ENCODE measurements at regions not wholly inside any gene's neighbourhood (a gene's known extent, or its start where the extent isn't known, plus 50 kb on each side); places are given as distances from the start of the nearest gene placed in this dataset.

DNA sequence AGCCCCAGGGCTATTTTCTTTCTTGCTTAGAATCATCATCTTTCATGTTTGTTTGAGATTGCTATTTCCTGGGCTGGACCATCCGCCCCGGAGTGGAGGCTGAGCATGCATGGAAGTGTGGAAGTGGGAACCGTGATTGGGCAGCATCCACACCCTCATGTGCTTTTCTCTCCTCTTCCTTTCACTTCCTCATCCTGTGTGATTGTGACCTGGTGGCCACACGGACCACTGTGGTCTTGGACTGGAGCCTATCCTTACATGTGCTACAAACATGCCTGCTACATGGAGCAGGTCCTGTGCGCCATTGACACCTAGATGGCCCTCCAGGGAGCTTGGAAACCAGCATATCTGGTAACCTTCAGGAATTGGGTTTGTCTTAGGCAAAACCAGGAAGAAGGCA lies 175.9 kb upstream of the LCORL start:
- no peak for DNase-seq (ENCODE audit: low read depth, low spot score)

GRCh38 chr4:18194278-18194677 lies 172.7 kb upstream of the LCORL start:
- DNase-seq (ENCODE audit: low read depth, low spot score): no peak

- DNase-seq (ENCODE audit: low read depth, low spot score): no peak
Measured at GRCh38 chr4:18192901-18193300, 171.3 kb upstream of the LCORL start.

- no peak for DNase-seq (ENCODE audit: low read depth, low spot score)
Measured at GRCh38 chr4:18185491-18185890, 163.9 kb upstream of the LCORL start.

DNA sequence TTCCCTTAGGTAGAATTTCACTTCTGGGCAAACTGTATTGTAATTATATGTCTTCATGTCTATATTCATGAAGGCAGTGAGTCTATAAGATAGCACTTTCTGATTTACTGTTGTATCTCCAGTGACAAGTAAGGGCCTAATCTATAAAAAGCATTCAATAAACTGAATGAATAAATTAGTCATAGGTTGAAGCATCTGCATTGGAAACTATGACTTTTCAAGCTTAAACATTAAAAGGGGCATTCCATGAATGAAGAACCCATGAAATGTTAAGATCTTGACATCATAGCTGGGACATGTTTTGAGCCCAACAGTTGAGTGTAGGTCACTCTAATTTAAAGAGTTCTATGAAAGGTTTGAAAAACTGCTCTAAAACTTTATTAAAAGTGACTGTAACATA lies 159.3 kb upstream of the LCORL start:
- no peak for DNase-seq (ENCODE audit: low read depth, low spot score)

DNA sequence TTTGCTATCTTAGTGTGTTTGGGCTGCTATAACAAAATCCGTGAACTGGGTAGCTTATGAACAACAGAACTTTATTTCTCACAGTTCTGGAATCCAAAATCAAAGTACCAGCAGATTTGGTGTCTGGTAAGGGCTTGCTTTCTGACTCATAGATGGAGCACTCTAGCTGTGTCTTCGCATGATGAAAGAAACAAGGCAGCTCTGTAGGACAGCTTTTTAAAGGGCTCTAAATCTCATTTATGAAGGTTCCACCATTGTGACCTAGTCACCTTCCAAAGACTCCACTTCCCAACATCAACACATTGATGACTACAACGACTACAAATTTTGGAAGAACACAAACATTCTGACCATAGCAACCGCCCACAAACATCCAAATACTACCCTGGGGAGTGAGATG lies 158.6 kb upstream of the LCORL start:
- DNase-seq (ENCODE audit: low read depth, low spot score): no peak

GRCh38 chr4:18171896-18172295 lies 150.3 kb upstream of the LCORL start:
- DNase-seq (ENCODE audit: low read depth, low spot score): no peak

DNA sequence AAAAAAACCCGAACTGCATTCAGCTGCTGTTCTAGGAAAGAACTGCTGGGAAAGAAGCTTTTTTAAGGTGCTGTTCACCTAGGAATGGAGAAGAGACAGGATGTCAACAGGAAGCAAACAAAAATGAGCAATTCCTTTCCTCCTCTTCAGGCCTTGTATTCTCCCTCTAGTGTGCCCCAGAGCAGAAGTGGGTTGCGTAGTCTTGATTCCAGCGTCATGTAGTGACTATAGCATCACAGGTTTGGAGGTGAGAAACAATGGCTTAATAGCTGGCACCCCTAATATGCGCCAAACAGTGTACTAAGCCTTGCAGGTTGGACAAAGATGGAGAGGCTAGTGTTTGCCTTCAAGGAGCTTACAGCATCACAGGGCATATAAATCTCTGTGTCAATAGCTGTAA lies 146.3 kb upstream of the LCORL start:
- DNase-seq (ENCODE audit: low read depth, low spot score): no peak

GRCh38 chr4:18166925-18167324 lies 145.4 kb upstream of the LCORL start:
- DNase-seq (ENCODE audit: low read depth, low spot score): no peak

GRCh38 chr4:18162453-18162852 lies 140.9 kb upstream of the LCORL start:
- DNase-seq (ENCODE audit: low read depth, low spot score): no peak

DNA sequence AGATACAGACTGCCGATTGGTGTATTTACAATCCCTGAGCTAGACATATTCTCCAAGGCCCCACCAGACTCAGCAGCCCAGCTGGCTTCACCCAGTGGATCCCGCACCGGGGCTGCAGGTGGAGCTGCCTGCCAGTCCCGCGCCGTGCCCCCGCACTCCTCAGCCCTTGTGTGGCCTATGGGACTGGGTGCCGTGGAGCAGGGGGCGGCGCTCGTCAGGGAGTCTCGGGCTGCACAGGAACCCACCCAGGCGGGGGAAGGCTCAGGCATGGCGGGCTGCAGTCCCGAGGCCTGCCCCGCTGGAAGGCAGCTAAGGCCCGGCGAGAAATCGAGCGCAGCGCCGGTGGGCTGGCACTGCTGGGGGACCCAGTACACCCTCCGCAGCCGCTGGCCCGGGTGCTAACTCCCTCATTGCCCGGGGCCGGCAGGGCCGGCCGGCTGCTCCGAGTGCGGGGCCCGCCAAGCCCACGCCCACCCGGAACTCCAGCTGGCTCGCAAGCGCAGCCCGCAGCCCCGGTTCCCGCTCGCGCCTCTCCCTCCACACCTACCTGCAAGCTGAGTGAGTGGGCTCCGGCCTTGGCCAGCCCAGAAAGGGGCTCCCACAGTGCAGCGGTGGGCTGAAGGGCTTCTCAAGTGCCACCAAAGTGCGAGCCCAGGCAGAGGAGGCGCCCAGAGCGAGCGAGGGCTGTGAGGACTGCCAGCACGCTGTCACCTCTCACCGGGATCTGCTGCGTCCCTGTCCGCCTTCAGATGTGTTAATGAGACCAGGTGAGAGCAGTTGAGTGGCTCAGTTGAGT lies 137.8 kb upstream of the LCORL start:
- peak; percentile 2 for DNase-seq (ENCODE audit: low read depth, low spot score)

DNA sequence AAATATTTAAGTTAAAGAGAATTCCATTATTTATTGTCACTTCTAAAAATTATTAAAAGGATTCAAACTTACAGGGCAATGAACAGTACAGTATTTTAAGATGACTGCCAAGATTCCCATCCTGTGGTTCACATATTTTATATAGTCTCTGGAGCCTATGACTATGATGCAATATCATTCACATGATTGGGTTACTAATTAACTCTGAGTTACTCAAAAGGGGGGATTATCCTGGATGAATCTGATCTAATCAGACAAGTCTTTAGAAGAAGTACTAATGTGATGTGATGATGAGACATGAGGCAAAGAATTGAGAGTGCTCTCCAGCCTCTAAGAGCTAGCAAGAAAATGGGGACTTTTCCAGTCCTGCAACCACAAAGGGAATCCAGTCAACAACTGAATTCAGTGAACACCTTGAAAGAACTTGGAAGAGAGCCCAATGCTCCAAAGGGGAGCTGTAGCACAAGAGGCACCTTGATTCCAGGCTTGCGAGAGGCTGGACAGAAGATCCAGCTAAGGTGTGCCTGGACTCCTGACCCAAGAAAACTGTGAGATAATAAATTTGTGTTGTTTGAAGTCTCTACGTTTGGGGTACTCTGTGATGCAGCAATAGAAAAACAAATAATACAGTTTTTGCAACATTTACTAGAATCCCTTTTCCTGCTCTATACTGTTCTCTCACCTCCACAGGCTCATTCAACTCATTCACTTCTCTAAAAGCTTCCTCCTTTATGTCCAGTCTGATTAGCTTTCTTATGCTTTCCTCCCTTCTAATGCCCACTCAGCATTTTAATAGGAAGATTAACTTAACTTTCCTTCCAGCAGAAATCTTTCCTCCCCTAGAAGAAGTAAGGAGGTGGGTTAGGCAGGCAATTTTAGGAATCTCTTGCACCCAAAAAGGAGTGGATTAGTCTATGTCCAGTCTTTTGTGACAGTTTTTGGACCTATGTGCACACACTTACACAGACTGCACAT lies 133.8 kb upstream of the LCORL start:
- no peak for DNase-seq (ENCODE audit: low read depth, low spot score)

DNA sequence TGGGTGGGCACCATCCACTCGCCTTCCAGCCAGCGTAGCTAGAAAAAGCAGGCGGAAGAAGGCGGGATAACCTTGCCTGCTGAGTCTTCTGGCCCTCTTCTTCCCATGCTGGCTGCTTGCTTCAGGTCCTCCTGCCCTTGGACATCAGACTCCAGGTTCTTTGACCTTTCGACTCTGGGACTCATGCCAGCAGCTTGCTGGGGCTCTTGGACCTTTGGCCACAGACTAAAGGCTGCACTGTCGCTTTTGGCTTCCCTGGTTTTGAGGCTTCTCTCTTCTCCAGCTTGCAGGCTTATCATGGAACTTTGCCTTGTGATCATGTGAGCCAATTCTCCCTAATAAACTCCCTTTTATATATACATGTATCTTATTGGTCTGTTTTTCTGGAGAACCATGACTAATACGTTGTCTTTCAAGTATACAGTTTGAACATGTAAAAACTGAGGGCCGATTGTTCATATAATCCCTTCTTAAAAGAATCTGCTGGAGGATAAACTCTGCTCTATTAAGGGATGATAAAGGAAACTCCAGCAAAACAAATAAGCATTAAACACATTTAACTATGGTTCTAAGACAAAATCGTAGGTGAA lies 116.6 kb upstream of the LCORL start:
- no peak for DNase-seq (ENCODE audit: low read depth, low spot score)

GRCh38 chr4:18134111-18134510 lies 112.6 kb upstream of the LCORL start:
- no peak for DNase-seq (ENCODE audit: low read depth, low spot score)

GRCh38 chr4:18130256-18130655 lies 108.7 kb upstream of the LCORL start:
- no peak for DNase-seq (ENCODE audit: low read depth, low spot score)

DNA sequence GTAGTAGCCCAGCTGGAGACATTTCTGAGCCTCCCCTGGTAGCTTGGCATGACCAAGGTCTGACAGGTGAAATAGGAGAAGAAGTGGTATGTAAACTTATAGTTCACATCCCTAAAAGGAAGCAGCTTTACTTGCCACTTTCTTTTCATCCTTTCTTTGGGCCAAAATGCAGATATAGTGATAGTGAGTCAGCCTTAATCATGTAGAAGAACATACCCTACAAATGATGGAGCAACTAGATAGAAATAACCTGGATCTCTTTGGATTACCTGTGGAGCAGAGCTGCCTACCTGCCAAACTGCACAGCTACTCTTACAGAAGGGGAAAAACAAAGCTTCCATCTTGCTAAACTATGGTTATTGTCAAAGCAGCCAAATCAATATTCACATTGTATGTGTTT lies 106.7 kb upstream of the LCORL start:
- no peak for DNase-seq (ENCODE audit: low read depth, low spot score)

- DNase-seq (ENCODE audit: low read depth, low spot score): no peak
Measured at GRCh38 chr4:18127030-18127429, 105.5 kb upstream of the LCORL start.

- no peak for DNase-seq (ENCODE audit: low read depth, low spot score)
Measured at GRCh38 chr4:18113710-18114331, 92.3 kb upstream of the LCORL start.

DNA sequence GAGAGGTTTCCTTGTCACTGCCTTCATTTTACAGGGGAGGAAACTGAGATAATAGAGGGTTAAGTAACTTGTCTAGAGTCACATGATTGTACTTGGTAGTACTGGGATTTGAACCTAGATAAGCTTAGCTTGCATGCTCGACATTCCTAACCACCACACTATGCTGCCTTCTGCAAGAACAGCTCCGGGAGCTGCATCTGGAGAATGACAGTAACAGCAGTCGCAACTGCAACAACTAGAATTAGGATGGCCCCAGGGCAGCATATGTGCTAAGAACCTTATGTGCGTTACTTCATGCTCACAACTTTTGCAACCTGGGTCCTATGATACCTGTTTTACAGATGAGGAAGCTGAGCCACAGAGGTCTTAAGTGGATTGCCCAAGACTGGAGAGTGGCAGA lies 89.5 kb upstream of the LCORL start:
- DNase-seq (ENCODE audit: low read depth, low spot score): peak; percentile 24

DNA sequence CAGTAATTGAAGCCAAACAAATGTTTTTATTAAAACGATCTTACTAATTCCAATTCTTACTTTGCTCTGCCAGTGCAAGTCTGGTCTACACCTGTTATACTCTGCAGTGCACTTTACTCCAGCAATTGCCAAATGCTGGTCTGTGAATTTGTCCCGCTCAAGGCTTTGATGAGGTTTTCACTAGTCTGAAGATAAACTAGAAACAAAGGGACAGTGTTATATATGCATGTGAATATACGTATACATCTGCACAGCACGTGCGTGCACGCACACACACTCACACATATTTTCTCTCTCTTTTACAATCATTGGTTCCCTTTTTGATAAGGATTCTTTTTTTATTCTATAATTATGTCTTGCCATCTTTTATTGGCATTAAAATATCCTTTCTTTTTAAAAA lies 88.5 kb upstream of the LCORL start:
- no peak for DNase-seq (ENCODE audit: low read depth, low spot score)

DNA sequence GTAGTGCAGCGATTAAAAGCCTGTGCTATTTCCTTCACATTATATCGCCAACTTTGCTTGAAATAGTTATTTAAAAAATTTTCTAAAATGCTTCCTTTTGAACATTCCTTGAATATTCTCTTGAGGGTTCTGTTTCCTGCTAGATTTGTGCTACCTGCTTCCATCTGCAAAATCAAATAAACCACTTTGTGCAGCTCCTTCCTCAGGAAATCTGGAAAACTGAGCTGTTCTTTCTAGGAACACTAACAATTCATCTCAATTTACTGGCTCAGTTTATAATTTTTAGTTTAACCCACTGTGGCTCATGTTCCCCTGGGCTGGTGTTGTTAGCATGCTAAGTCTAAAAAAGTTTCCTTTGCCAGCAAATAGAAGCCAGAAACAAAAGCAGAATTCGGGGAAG lies 88.1 kb upstream of the LCORL start:
- DNase-seq (ENCODE audit: low read depth, low spot score): no peak
